ENCODE measurements at regions not wholly inside any gene's neighbourhood (a gene's known extent, or its start where the extent isn't known, plus 50 kb on each side); places are given as distances from the start of the nearest gene placed in this dataset.

DNA sequence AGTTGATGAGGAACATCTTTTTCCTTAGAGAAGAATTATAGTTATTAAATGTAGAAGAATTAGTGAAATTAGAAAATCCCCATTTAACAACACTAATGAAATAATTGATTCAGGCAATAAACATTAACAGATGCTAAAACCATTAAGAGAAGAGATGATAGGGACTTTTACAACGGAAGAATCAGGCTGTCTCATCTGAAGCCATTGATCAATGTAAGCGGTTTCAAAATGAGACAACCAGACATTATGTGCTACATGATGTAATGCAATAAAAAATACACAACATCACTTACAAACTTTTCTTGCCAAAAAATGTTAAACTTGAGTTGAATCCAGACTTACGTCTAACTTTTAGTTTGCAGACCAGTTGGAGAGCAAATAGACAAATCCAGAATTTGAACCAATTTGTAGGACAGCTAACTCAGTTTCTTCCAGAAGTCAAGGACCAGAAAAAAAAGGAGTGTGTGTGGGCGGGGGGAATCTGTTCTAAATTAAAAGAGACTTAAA lies 165.4 kb upstream of the DPT start:
- Histone ChIP-seq H3K36me3 (no peaks in the 10 kb centered on the region), H3K27ac (peak overlapping the region in 1 of 4 donors; percentile 61), H3K4me3 (no peak overlapping the region), H3K9me3 (no peaks in the 10 kb centered on the region), H3K27me3 (no peaks in the 10 kb centered on the region), H3K4me1 (peaks cover 0 to 13% (median 8%) of the 10 kb centered on the region in 3 donors)
- intact Hi-C loops (cut with DNase I), result no loop called here
- no peak for TF ChIP-seq POLR2A (IDR thresholded peaks at IDR 0.05)
- no peak for DNase-seq
- 57 to 58% methylated on average over 4 of the region's 4 CpGs for WGBS, 2 donors

DNA sequence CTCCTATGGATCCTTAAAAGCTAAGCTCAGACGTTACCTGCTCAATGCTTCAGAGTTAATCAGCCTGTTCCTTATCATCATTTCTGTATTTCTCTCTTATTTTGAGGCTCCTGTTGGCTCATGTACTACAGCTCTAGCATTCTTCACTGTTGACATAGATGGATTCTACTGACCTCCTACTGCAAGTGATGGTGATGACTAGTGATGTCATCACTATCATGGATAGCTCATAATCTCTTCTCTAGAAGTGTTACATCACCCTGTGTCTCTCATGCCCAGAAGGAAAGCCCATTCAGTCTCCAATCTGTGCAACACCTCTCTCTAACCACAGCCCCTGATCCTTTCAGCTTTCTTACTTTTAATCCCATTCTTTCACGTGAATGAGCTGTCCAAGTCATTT lies 168.2 kb upstream of the DPT start:
- Histone ChIP-seq H3K4me3 (no peak overlapping the region), H3K36me3 (no peaks in the 10 kb centered on the region), H3K9me3 (no peaks in the 10 kb centered on the region), H3K27ac (no peak overlapping the region), H3K4me1 (peaks cover 0 to 13% (median 8%) of the 10 kb centered on the region in 3 donors), H3K27me3 (no peaks in the 10 kb centered on the region)
- DNase-seq, result no peak
- intact Hi-C loops (cut with DNase I), result no loop called here
- WGBS, 2 donors, result 75 to 86% methylated on average over 2 of the region's 2 CpGs
- no peak for TF ChIP-seq POLR2A (IDR thresholded peaks at IDR 0.05)
- TF ChIP-seq, protein P1, sequence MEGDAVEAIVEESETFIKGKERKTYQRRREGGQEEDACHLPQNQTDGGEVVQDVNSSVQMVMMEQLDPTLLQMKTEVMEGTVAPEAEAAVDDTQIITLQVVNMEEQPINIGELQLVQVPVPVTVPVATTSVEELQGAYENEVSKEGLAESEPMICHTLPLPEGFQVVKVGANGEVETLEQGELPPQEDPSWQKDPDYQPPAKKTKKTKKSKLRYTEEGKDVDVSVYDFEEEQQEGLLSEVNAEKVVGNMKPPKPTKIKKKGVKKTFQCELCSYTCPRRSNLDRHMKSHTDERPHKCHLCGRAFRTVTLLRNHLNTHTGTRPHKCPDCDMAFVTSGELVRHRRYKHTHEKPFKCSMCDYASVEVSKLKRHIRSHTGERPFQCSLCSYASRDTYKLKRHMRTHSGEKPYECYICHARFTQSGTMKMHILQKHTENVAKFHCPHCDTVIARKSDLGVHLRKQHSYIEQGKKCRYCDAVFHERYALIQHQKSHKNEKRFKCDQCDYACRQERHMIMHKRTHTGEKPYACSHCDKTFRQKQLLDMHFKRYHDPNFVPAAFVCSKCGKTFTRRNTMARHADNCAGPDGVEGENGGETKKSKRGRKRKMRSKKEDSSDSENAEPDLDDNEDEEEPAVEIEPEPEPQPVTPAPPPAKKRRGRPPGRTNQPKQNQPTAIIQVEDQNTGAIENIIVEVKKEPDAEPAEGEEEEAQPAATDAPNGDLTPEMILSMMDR (IDR thresholded peaks at IDR 0.05), result no peak

DNA sequence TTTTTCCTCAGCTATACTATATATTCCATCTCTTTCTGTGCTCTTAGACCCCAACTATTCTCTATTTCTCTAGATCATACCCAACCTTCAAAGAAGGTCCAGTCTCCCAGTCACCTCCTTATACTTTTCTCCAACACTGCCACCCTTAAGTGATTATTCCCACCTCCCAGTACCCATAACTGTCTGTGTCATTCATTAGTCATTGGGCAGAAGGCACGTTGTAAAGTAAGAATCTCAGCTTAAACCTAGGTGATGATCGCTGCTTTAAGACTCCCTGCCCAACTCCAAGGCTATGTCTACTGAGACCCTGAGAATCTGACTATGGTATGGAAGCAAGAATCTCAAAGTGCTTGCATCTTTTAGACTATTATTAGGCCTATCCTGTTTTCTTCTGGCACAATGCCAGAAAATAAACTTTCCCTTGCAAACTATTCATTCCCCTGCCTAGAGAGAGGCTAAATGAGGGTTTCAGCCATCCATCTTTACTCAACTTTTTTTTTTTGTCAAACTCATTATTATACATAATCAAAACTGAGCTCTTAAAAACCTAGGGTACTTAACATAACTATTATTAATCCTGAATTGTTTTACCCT lies 174.3 kb upstream of the DPT start:
- H3K27me3 ChIP-seq, result no peaks in the 10 kb centered on the region
- 48 to 50% methylated on average over 2 of the region's 2 CpGs for WGBS, 2 donors
- intact Hi-C loops (cut with DNase I), result no loop called here
- no peak for TF ChIP-seq POLR2A (IDR thresholded peaks at IDR 0.05)
- TF ChIP-seq, protein P1 (IDR thresholded peaks at IDR 0.05), result no peak
- no peak for DNase-seq
- H3K27ac ChIP-seq, result no peak overlapping the region
- peaks cover 0 to 29% (median 12%) of the 10 kb centered on the region in 3 donors for H3K4me1 ChIP-seq
- H3K4me3 ChIP-seq, result no peak overlapping the region
- no peaks in the 10 kb centered on the region for H3K36me3 ChIP-seq
- no peaks in the 10 kb centered on the region for H3K9me3 ChIP-seq

DNA sequence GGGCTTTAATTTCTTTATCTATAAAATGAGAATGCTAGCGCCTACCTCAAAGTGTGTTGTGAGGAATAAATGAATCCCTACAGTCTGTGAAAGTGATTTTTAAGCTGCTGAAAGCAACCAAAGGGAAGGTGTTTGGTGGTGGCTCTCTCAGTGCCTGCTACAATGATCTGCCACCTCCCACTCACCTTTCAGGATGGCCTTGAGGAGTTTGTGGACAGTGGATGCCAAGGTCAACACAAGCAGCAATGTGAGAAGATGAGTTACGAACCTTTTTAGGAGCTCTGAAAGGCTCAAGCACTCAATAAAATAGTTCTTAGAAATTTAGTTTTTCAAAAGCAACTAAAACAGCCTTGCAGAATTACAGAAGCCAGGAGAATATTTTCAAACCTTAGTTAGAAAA lies 176.6 kb upstream of the DPT start:
- DNase-seq, result no peak
- Histone ChIP-seq H3K4me1 (peaks cover 0 to 29% (median 12%) of the 10 kb centered on the region in 3 donors), H3K9me3 (no peaks in the 10 kb centered on the region), H3K4me3 (no peak overlapping the region), H3K36me3 (no peaks in the 10 kb centered on the region), H3K27me3 (no peaks in the 10 kb centered on the region), H3K27ac (no peak overlapping the region)
- WGBS, 2 donors, result 89 to 90% methylated on average over 2 of the region's 2 CpGs
- intact Hi-C loops (cut with DNase I), result no loop called here
- TF ChIP-seq, protein P1 (IDR thresholded peaks at IDR 0.05), result no peak
- TF ChIP-seq POLR2A (IDR thresholded peaks at IDR 0.05), result no peak

DNA sequence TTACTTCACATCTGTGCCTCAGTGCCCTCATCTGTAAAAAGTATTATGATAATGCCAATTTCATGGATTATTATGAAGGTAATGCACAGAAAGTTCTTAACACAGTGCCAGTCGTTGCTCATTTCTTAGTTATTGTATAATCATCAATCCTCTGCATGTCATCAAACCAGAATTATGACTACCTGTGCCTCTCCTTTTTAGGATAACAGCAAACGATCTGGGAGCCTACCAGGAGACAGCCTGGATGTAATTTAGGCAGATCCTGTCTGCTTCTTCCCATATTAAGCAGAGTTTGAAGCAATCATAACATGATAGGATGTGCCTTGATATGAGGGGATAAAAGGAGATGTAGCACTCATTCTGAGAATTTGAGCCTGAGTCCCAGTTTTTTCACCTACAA lies 177.4 kb upstream of the DPT start:
- TF ChIP-seq, protein P1 (IDR thresholded peaks at IDR 0.05), result no peak
- TF ChIP-seq POLR2A (IDR thresholded peaks at IDR 0.05), result no peak
- H3K4me3 ChIP-seq, result no peak overlapping the region
- no peaks in the 10 kb centered on the region for H3K27me3 ChIP-seq
- WGBS, 2 donors, result 24 to 46% methylated on average over 2 of the region's 2 CpGs
- H3K4me1 ChIP-seq, result peaks cover 0 to 29% (median 12%) of the 10 kb centered on the region in 3 donors
- no peaks in the 10 kb centered on the region for H3K36me3 ChIP-seq
- H3K27ac ChIP-seq, result peak overlapping the region in 2 of 4 donors; percentile 55 to 62
- no peak for DNase-seq
- H3K9me3 ChIP-seq, result no peaks in the 10 kb centered on the region
- intact Hi-C loops (cut with DNase I), result no loop called here
